CD4-positive, alpha-beta T cell (primary cell): ENCODE measurements at regions not wholly inside any gene's neighbourhood (a gene's known extent, or its start where the extent isn't known, plus 50 kb on each side); places are given as distances from the start of the nearest gene placed in this dataset.

Experiments
- ATAC-seq: fragments of 200-7000 bp; cut with Tn5 transposase; one replicate; pipeline ENCODE4 v1.10.0; 2022; ENCODE audit warnings: mild to moderate bottlenecking; ENCODE audit not compliant: poor library complexity
- CTCF ChIA-PET: fragments of 350-600 bp; sonication (Branson Sonifier 250); formaldehyde crosslinking; loops from one replicate; lab custom pipeline; 2021; ENCODE audit warnings: antibody characterized with exemption, inconsistent platforms; lab: Charles Lee
- POLR2A ChIA-PET: fragments of 350-600 bp; sonication (Branson Sonifier 250); formaldehyde crosslinking; loops from one replicate; lab custom pipeline; 2021; ENCODE audit warnings: antibody characterized with exemption, inconsistent platforms; lab: Charles Lee
- DNase-seq, 14 experiments: peaks; one replicate each; pipeline ENCODE4 v3.0.0-alpha.2; 2013 to 2020; ENCODE audit warnings: mixed read lengths in 2 of 14
- H3K27ac ChIP-seq, 2 donors: one replicate each; pipeline versions ENCODE4 v1.5.1 to v1.7.0; 2013; ENCODE audit warnings: low read length in 2 of 2, low read depth in 1 of 2, mild to moderate bottlenecking in 1 of 2
- H3K27me3 ChIP-seq, 2 experiments: 1 replicate in 1 of 2; 2 replicates in 1 of 2; pipeline versions ENCODE4 v1.6.1 to v1.7.0; 2013; ENCODE audit warnings: low read length in 2 of 2, control low read depth in 1 of 2, mild to moderate bottlenecking in 1 of 2, moderate library complexity in 1 of 2; ENCODE audit not compliant: insufficient read depth in 2 of 2, control insufficient read depth in 1 of 2
- H3K36me3 ChIP-seq: one replicate; pipeline ENCODE4 v1.6.1; 2013; ENCODE audit warnings: low read length, control low read depth; ENCODE audit not compliant: insufficient read depth
- H3K4me1 ChIP-seq: one replicate; pipeline ENCODE4 v1.6.1; 2013; ENCODE audit warnings: low read length, control low read depth; ENCODE audit not compliant: insufficient read depth
- H3K4me3 ChIP-seq: one replicate; pipeline ENCODE4 v1.5.1; 2013; ENCODE audit warnings: mild to moderate bottlenecking, low read length, moderate library complexity
- H3K9me3 ChIP-seq, 2 experiments: 1 replicate in 1 of 2; 2 replicates in 1 of 2; pipeline versions ENCODE4 v1.6.1 to v1.7.0; 2013; ENCODE audit warnings: low read length in 2 of 2, mild to moderate bottlenecking in 2 of 2, control low read depth in 1 of 2, moderate library complexity in 1 of 2; ENCODE audit not compliant: control insufficient read depth in 1 of 2, insufficient read depth in 1 of 2
- H3K27ac Mint-ChIP-seq: one replicate; pipeline ENCODE4 v1.8.0; 2020; ENCODE audit warnings: mixed read lengths
- H3K27me3 Mint-ChIP-seq: one replicate; pipeline ENCODE4 v1.8.0; 2021; ENCODE audit warnings: mixed read lengths
- H3K36me3 Mint-ChIP-seq: one replicate; pipeline ENCODE4 v1.8.0; 2021; ENCODE audit warnings: low read depth, mixed read lengths
- H3K4me1 Mint-ChIP-seq: one replicate; pipeline ENCODE4 v1.8.0; 2021; ENCODE audit warnings: low read depth, mixed read lengths
- H3K4me3 Mint-ChIP-seq: one replicate; pipeline ENCODE4 v1.8.0; 2020; ENCODE audit warnings: mild to moderate bottlenecking, mixed read lengths
- H3K9me3 Mint-ChIP-seq: one replicate; pipeline ENCODE4 v1.8.0; 2020; ENCODE audit warnings: mixed read lengths
- CTCF ChIP-seq: fragments of 200-600 bp; IDR thresholded peaks from one replicate; pipeline ENCODE4 v1.8.0; 2022; ENCODE audit warnings: antibody characterized with exemption, mild to moderate bottlenecking
- intact Hi-C, 2 experiments: fragments of 100-400 bp; cut with DNase I in 1 of 2; cut with micrococcal nuclease in 1 of 2; formaldehyde crosslinking; loops; one replicate each; pipeline versions ENCODE4 v1.15.1 to v1.9.0; 2023 to 2025; cut with DNase I, micrococcal nuclease

DNA sequence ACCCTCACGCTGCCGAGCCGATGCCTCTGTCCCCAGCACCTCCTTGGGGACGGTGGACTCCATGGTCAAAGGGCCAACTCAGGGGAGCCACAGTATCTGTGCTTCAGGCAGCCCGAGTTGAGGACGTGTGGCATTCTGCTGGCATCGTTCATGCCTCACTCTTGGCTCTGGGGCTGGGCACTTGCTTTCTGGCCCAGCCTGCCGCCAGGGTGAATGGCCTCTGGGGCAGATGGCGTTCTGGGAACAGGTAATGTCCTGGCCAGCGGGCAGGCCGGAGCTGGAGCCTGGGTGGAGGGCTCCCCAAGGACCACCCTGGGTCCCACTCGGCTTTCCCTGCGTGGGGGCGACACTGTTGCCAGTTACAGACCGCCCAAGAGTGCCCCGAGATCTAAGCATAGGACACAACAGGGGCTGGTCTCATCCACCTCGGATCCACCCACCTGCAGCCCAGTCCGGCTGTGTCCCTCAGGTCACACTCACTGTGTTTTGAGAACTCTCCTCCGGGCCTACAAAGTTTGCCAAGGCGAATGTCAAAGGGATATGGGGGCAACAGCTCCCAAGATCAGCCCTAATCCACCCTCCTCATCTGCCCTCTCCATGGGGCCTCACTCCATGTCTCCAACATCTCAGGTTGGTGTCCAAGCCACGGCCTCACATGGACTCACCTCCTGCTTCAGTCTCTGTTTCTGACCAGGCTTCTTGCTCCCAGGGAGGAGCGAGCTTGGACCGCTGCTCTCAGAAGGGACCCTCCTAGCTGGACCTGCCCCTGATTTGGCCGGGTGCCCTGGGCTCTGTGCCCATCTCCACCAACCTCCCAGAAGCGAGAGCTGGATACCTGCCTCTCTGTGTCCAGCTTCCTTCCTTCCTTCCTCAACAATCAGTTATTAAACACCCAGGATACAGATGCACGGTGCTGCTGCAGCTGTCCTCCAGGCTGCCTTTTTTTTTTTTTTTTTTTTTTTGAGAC is 60.8 kb downstream of the TMEM235 start:
- H3K4me3 ChIP-seq = no peak overlapping the region
- no peaks in the 10 kb centered on the region for H3K27me3 ChIP-seq
- Mint-ChIP-seq H3K27ac (no peak overlapping the region), H3K36me3 (no peaks in the 10 kb centered on the region), H3K27me3 (no peaks in the 10 kb centered on the region), H3K4me1 (no peaks in the 10 kb centered on the region), H3K9me3 (no peaks in the 10 kb centered on the region), H3K4me3 (no peak overlapping the region)
- ATAC-seq (no peak), DNase-seq (no peak)
- H3K27ac ChIP-seq = no peak overlapping the region
- TF ChIP-seq CTCF = no peak
- intact Hi-C loops = no loop called here
- ChIA-PET CTCF (no interaction called here), POLR2A (no interaction called here)
- H3K9me3 ChIP-seq = no peaks in the 10 kb centered on the region
- H3K36me3 ChIP-seq = no peaks in the 10 kb centered on the region
- H3K4me1 ChIP-seq = peaks cover 16% of the 10 kb centered on the region

DNA sequence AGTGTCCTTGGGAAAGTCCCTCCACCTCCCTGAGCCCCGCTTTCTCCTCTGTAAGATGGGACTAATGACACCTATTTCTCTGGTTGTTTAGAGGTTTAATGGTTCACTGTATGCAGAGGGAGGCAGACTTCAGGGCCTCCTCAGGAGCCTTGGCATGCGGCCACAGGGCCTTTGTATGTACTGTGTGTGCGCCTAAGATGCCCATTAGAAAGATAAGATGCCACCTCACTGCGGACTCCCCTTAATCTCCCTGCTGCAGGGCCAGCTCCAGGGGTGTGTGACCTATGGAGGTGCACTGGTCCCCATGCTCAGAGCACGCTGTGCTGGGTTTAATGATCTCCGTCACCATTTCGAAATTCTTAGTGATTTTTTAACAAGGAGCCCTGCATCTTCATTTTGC is 59.3 kb downstream of the TMEM235 start:
- H3K36me3 Mint-ChIP-seq = no peaks in the 10 kb centered on the region
- H3K4me1 ChIP-seq = peaks cover 16% of the 10 kb centered on the region
- intact Hi-C loops = no loop called here
- H3K27me3 Mint-ChIP-seq = no peaks in the 10 kb centered on the region
- no peaks in the 10 kb centered on the region for H3K9me3 ChIP-seq
- DNase-seq = no peak
- ATAC-seq = no peak
- ChIA-PET CTCF (interaction anchor here (0.8 kb wide), 1 partner anchor 39 kb away, joined by 3 read pairs; no protein-coding TSS in a partner anchor), POLR2A (interaction anchor here (0.6 kb wide), 1 partner anchor 20 kb away, joined by 3 read pairs; no protein-coding TSS in a partner anchor)
- no peaks in the 10 kb centered on the region for H3K9me3 Mint-ChIP-seq
- no peak overlapping the region for H3K4me3 ChIP-seq
- no peak for TF ChIP-seq CTCF
- no peaks in the 10 kb centered on the region for H3K36me3 ChIP-seq
- no peak overlapping the region for H3K4me3 Mint-ChIP-seq
- H3K27me3 ChIP-seq = no peaks in the 10 kb centered on the region
- H3K27ac ChIP-seq = no peak overlapping the region
- no peak overlapping the region for H3K27ac Mint-ChIP-seq
- H3K4me1 Mint-ChIP-seq = no peaks in the 10 kb centered on the region
